Heart right ventricle (tissue), 16 donors: ENCODE measurements at regions not wholly inside any gene's neighbourhood (a gene's known extent, or its start where the extent isn't known, plus 50 kb on each side); places are given as distances from the start of the nearest gene placed in this dataset.

Experiments used
- ATAC-seq, 8 donors: fragments of 200-7000 bp; cut with Tn5 transposase; one replicate each; pipeline ENCODE4 v1.9.1; 2020; ENCODE audit warnings: mild to moderate bottlenecking in 8 of 8, moderate library complexity in 8 of 8, moderate number of reproducible peaks in 1 of 8
- DNase-seq, 2 donors: peaks; one replicate each; pipeline ENCODE4 v3.0.0-alpha.2; 2020
- H3K27ac ChIP-seq, 10 donors: fragments of 200-600 bp; sonication (generic) in 2 of 10; one replicate each; pipeline versions ENCODE4 v1.5.0 to v1.8.0; 2020 to 2022; ENCODE audit warnings: mild to moderate bottlenecking in 3 of 10
- H3K27me3 ChIP-seq, 7 donors: fragments of 200-600 bp; one replicate each; pipeline ENCODE4 v1.8.0; 2021 to 2022; ENCODE audit warnings: mild to moderate bottlenecking in 2 of 7
- H3K36me3 ChIP-seq, 9 donors: fragments of 200-600 bp; sonication (generic) in 1 of 9; one replicate each; pipeline versions ENCODE4 v1.5.0 to v1.8.0; 2020 to 2022; ENCODE audit warnings: mild to moderate bottlenecking in 2 of 9
- H3K4me1 ChIP-seq, 9 donors: fragments of 200-600 bp; sonication (generic) in 1 of 9; one replicate each; pipeline versions ENCODE4 v1.5.0 to v1.8.0; 2020 to 2022; ENCODE audit warnings: mild to moderate bottlenecking in 4 of 9
- H3K4me3 ChIP-seq, 10 donors: fragments of 200-600 bp; sonication (generic) in 2 of 10; one replicate each; pipeline versions ENCODE4 v1.5.0 to v1.8.0; 2020 to 2022; ENCODE audit warnings: mild to moderate bottlenecking in 7 of 10, moderate library complexity in 2 of 10
- H3K9me3 ChIP-seq, 11 donors: fragments of 200-600 bp in 10 of 11; sonication (generic) in 2 of 11; one replicate each; pipeline versions ENCODE4 v1.5.0 to v1.8.0; 2013 to 2022; ENCODE audit warnings: mild to moderate bottlenecking in 2 of 11, control low read depth in 1 of 11, moderate library complexity in 1 of 11
- WGBS, 2 donors: extraction: QIAGEN DNeasy Blood & Tissue Kit; methylation state at CpG; one replicate each; pipeline ENCODE4 v1.1.7; 2013; ENCODE audit warnings: inconsistent platforms in 1 of 2; 5-methylcytosine and 5-hydroxymethylcytosine counted together
- intact Hi-C, 10 donors: fragments of 100-400 bp; cut with DNase I; formaldehyde crosslinking; loops; one replicate each; pipeline versions ENCODE4 v1.11.1 to v1.14.2; 2022
- TF ChIP-seq, protein P1 (sequence below), 9 donors: fragments of 200-600 bp; sonication (generic) in 2 of 9; IDR thresholded peaks; one replicate each; pipeline versions ENCODE4 v1.5.0 to v1.8.0; 2021 to 2022; ENCODE audit warnings: antibody characterized with exemption in 9 of 9, mild to moderate bottlenecking in 5 of 9, moderate library complexity in 1 of 9
- donor health status: Arrhythmogenic right ventricular cardiomyopathy.
- donor health status: ischemic (EF 13 %, LVEDD 7.1; RV severe dilation, severe dysfunction).
- donor health status: healthy with polysubstance abuse.
- donor health status: DM: no; HTN: yes; CAD: no.
- donor health status: DM: no; HTN: no; CAD: no.
- donor health status: ischemic (EF 25% LVEDD 6.9; RV normal size, moderate dysfunction).
- donor health status: ischemic (EF 25% LVEDD 5.7; RV mildly dilated, moderate dysfunction).
- donor health status: healthy.
- donor health status: DM: yes; HTN: yes; CAD: no.
- donor health status: Ischemic cardiomyopathy.
- donor health status: ischemic (EF 35%, LVEDD 5.7; RV mildly dilated, moderate dysfunction).
- donor health status: nonischemic (EF 11% LVEDD 7.7; RV severe dilation, severe dysfunction).
- donor health status: DM: yes; HTN: yes; CAD: no.
- donor health status: PGD.
- donor health status: ischemic (EF 29% LVEDD 5.4; RV normal size, mild dysfunction).
- donor health status: nonischemic (EF 23%, LVEDD 6.1; RV moderate dilation, normal function).

GRCh38 chr4:130653842-130654241 lies 1557.9 kb downstream of the C4orf33 start:
- TF ChIP-seq, protein P1, sequence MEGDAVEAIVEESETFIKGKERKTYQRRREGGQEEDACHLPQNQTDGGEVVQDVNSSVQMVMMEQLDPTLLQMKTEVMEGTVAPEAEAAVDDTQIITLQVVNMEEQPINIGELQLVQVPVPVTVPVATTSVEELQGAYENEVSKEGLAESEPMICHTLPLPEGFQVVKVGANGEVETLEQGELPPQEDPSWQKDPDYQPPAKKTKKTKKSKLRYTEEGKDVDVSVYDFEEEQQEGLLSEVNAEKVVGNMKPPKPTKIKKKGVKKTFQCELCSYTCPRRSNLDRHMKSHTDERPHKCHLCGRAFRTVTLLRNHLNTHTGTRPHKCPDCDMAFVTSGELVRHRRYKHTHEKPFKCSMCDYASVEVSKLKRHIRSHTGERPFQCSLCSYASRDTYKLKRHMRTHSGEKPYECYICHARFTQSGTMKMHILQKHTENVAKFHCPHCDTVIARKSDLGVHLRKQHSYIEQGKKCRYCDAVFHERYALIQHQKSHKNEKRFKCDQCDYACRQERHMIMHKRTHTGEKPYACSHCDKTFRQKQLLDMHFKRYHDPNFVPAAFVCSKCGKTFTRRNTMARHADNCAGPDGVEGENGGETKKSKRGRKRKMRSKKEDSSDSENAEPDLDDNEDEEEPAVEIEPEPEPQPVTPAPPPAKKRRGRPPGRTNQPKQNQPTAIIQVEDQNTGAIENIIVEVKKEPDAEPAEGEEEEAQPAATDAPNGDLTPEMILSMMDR (IDR thresholded peaks at IDR 0.05): no peak
- H3K36me3 ChIP-seq: no peaks in the 10 kb centered on the region
- no peaks in the 10 kb centered on the region for H3K4me1 ChIP-seq
- intact Hi-C loops: no loop called here
- ATAC-seq: no peak
- no peak overlapping the region for H3K4me3 ChIP-seq
- H3K9me3 ChIP-seq: peaks cover 0 to 26% (median 13%) of the 10 kb centered on the region in 11 donors
- DNase-seq: no peak
- H3K27me3 ChIP-seq: no peaks in the 10 kb centered on the region
- WGBS, 2 donors: 83 to 84% methylated on average over 6 of the region's 6 CpGs
- no peak overlapping the region for H3K27ac ChIP-seq

DNA sequence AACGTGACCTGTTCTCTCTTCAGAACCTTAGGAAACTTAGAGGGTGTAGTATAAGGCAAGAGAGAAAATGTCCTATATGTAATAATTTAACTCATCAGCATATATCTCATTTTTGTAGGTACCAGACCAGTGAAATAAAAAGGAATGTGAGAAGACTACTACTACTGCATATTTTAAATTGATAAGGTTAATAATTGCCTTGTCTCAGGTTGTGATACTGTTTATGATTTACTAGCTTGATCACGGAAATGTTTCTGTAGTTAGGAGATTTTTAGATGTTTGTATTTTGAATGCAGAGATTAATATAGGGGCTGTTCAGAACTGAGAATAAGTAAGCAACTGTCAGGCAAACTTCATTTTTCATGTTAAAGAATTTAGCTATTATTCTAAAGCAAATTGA lies 1563.4 kb downstream of the C4orf33 start:
- 79% methylated on average over 2 of the region's 2 CpGs for WGBS, 2 donors
- ATAC-seq (no peak), DNase-seq (no peak)
- TF ChIP-seq, protein P1 (IDR thresholded peaks at IDR 0.05): no peak
- Histone ChIP-seq H3K36me3 (no peaks in the 10 kb centered on the region), H3K4me3 (no peak overlapping the region), H3K4me1 (no peaks in the 10 kb centered on the region), H3K27ac (no peak overlapping the region), H3K27me3 (no peaks in the 10 kb centered on the region), H3K9me3 (peaks cover 0 to 21% (median 8%) of the 10 kb centered on the region in 11 donors)
- intact Hi-C loops: no loop called here

DNA sequence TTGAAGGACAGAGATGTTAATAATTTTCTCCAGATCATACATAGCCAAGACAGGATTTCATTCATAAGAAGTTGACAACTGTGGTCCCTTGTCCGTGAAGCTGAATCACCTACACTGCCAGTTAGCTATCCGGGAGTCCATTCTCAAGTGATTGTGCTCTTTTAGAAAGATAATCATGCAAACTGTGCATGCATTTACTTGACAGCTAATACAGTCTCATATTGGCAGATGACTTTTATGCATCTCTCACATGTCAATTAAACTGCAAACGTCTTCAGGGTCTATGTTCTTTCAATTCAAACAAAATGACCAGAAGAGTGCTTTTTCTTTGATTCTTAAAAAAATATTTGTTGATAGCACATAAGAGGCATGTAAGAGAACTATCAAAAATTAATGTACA lies 1572.9 kb downstream of the C4orf33 start:
- H3K4me3 ChIP-seq: no peak overlapping the region
- 49 to 59% methylated on average over 3 of the region's 3 CpGs for WGBS, 2 donors
- no peaks in the 10 kb centered on the region for H3K4me1 ChIP-seq
- no peaks in the 10 kb centered on the region for H3K27me3 ChIP-seq
- ATAC-seq: no peak
- intact Hi-C loops: no loop called here
- H3K27ac ChIP-seq: no peak overlapping the region
- H3K36me3 ChIP-seq: no peaks in the 10 kb centered on the region
- TF ChIP-seq, protein P1 (IDR thresholded peaks at IDR 0.05): no peak
- no peak for DNase-seq
- no peaks in the 10 kb centered on the region for H3K9me3 ChIP-seq

DNA sequence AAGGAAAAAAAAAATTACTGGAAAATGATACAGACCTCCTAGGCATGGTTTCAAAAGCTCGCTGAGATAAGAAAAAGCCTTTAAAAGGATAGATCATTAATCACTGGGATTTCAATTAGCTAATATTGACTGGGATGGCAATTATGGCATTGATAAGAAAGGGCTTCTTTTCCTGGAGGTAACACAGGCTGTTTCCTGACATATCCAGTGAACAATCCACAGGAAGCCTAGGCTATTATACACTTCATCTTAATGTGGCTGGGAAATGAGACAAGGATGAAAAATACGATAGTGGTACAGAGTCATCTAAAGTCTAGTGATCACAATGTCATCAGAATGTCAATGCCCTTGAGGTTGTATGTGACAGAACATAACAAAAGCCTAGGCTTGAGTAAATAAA lies 1579.3 kb downstream of the C4orf33 start:
- Histone ChIP-seq H3K9me3 (no peaks in the 10 kb centered on the region), H3K27ac (no peak overlapping the region), H3K36me3 (no peaks in the 10 kb centered on the region), H3K27me3 (no peaks in the 10 kb centered on the region), H3K4me3 (no peak overlapping the region), H3K4me1 (no peaks in the 10 kb centered on the region)
- TF ChIP-seq, protein P1 (IDR thresholded peaks at IDR 0.05): no peak
- no peak for DNase-seq
- intact Hi-C loops: no loop called here
- no peak for ATAC-seq
- WGBS, 2 donors: 48 to 63% methylated on average over 2 of the region's 2 CpGs

GRCh38 chr4:130689181-130689580 lies 1593.2 kb downstream of the C4orf33 start:
- H3K4me3 ChIP-seq: no peak overlapping the region
- no peaks in the 10 kb centered on the region for H3K36me3 ChIP-seq
- H3K9me3 ChIP-seq: peaks cover 0 to 6% (median 0%) of the 10 kb centered on the region in 11 donors
- H3K4me1 ChIP-seq: no peaks in the 10 kb centered on the region
- DNase-seq (no peak), ATAC-seq (no peak)
- intact Hi-C loops: no loop called here
- TF ChIP-seq, protein P1 (IDR thresholded peaks at IDR 0.05): no peak
- H3K27me3 ChIP-seq: no peaks in the 10 kb centered on the region
- H3K27ac ChIP-seq: no peak overlapping the region
